Heart left ventricle (tissue), 13 donors: ENCODE measurements at regions not wholly inside any gene's neighbourhood (a gene's known extent, or its start where the extent isn't known, plus 50 kb on each side); places are given as distances from the start of the nearest gene placed in this dataset.
"Not testable (repeated sequence)": the region's sequence is repeated elsewhere in the genome, so short reads cannot be mapped to it uniquely, and the experiment has no call there.

ENCODE experiments used
- CTCF ChIP-seq, 12 donors: fragments of 200-600 bp; sonication (generic) in 4 of 12; IDR thresholded peaks; one replicate each; pipeline versions ENCODE4 v1.5.0 to v1.8.0; 2018 to 2022; ENCODE audit warnings: antibody characterized with exemption in 12 of 12, mild to moderate bottlenecking in 5 of 12
- POLR2A ChIP-seq, 2 donors: fragments of 450-650 bp; IDR thresholded peaks; one replicate each; pipeline ENCODE4 v1.6.1; 2017; ENCODE audit warnings: antibody characterized with exemption in 2 of 2, mild to moderate bottlenecking in 2 of 2, moderate library complexity in 2 of 2
- donor health status: ischemic (EF 13 %, LVEDD 7.1; RV severe dilation, severe dysfunction).
- donor health status: DM: no; HTN: yes; CAD: no.
- donor health status: DM: no; HTN: no; CAD: no.
- donor health status: ischemic (EF 25% LVEDD 6.9; RV normal size, moderate dysfunction).
- donor health status: ischemic (EF 25% LVEDD 5.7; RV mildly dilated, moderate dysfunction).
- donor health status: ischemic (EF 35%, LVEDD 5.7; RV mildly dilated, moderate dysfunction).
- donor health status: nonischemic (EF 11% LVEDD 7.7; RV severe dilation, severe dysfunction).
- donor health status: DM: yes; HTN: yes; CAD: no.
- donor health status: PGD.
- donor health status: ischemic (EF 29% LVEDD 5.4; RV normal size, mild dysfunction).
- donor health status: nonischemic (EF 23%, LVEDD 6.1; RV moderate dilation, normal function).

GRCh38 chr11:50348018-50348417 is 315.3 kb downstream of the OR4C45 start:
- TF ChIP-seq CTCF, POLR2A (IDR thresholded peaks at IDR 0.05): not testable (repeated sequence)
